Adrenal gland (tissue), 5 donors: ENCODE measurements at regions not wholly inside any gene's neighbourhood (a gene's known extent, or its start where the extent isn't known, plus 50 kb on each side); places are given as distances from the start of the nearest gene placed in this dataset.

Experiments
- POLR2A ChIP-seq, 2 donors: fragments of 450-650 bp; IDR thresholded peaks; one replicate each; pipeline ENCODE4 v1.6.1; 2017; ENCODE audit warnings: antibody characterized with exemption in 2 of 2, mild to moderate bottlenecking in 2 of 2, moderate library complexity in 1 of 2
- TF ChIP-seq, protein P1 (sequence below), 6 experiments: fragments of 450-650 bp in 4 of 6; fragments of 200-600 bp in 2 of 6; sonication (generic) in 1 of 6; IDR thresholded peaks; 1 replicate in 5 of 6; 2 replicates in 1 of 6; pipeline versions ENCODE4 v1.5.1 to v1.8.0; 2016 to 2021; ENCODE audit warnings: antibody characterized with exemption in 6 of 6, mild to moderate bottlenecking in 2 of 6, moderate library complexity in 1 of 6
- donor health status: DM: no; HTN: no; CAD: no.

DNA sequence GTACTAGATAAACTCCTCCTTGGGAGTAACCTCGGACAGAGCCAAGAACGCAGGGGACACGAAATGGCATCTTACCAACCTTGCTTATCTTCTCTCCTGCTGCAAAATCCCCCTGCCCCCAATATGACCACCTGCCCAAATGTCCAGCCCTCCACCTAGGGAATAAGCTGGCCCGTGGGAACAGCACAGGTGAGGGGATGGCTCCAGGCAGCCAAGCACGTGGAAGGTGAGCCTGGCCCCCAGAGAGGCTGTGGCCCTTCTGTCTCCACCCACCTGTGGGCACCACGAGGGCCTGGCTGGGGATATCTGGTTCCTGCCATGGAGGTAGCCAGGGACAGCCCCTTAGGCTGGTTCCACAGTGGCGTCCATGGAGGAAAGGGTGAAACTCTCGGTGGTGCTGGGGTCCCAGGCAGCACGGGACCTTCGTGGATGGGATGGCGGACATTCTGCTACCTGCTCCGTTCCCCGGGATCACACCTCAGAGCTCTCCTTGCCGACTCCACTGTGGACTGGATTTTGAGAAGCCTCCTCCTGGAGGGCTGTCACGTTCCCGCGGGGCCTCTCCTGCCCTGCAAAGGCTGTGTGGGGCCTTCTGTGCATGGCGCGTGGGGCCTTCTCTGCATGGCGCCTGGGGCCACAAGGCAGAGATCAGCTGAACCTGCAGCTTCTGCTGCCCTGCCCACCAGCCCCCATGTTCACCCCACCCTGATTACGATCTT lies 388.5 kb upstream of the TNRC6C start:
- TF ChIP-seq, protein P1, sequence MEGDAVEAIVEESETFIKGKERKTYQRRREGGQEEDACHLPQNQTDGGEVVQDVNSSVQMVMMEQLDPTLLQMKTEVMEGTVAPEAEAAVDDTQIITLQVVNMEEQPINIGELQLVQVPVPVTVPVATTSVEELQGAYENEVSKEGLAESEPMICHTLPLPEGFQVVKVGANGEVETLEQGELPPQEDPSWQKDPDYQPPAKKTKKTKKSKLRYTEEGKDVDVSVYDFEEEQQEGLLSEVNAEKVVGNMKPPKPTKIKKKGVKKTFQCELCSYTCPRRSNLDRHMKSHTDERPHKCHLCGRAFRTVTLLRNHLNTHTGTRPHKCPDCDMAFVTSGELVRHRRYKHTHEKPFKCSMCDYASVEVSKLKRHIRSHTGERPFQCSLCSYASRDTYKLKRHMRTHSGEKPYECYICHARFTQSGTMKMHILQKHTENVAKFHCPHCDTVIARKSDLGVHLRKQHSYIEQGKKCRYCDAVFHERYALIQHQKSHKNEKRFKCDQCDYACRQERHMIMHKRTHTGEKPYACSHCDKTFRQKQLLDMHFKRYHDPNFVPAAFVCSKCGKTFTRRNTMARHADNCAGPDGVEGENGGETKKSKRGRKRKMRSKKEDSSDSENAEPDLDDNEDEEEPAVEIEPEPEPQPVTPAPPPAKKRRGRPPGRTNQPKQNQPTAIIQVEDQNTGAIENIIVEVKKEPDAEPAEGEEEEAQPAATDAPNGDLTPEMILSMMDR (IDR thresholded peaks at IDR 0.05): no peak
- TF ChIP-seq POLR2A (IDR thresholded peaks at IDR 0.05): no peak
